Heart left ventricle (tissue), 16 donors: ENCODE measurements at regions not wholly inside any gene's neighbourhood (a gene's known extent, or its start where the extent isn't known, plus 50 kb on each side); places are given as distances from the start of the nearest gene placed in this dataset.

Experiments used
- ATAC-seq, 4 donors: fragments of 200-7000 bp; cut with Tn5 transposase; one replicate each; pipeline ENCODE4 v1.9.1; 2020 to 2022; ENCODE audit warnings: moderate library complexity in 4 of 4, mild to moderate bottlenecking in 3 of 4, moderate number of reproducible peaks in 1 of 4
- DNase-seq, 5 donors: peaks; one replicate each; pipeline ENCODE4 v3.0.0-alpha.2; 2020
- H3K27ac ChIP-seq, 12 donors: fragments of 200-600 bp; sonication (generic) in 4 of 12; one replicate each; pipeline versions ENCODE4 v1.5.0 to v1.8.0; 2016 to 2022; ENCODE audit warnings: mild to moderate bottlenecking in 2 of 12
- H3K27me3 ChIP-seq, 9 donors: fragments of 200-600 bp; sonication (generic) in 2 of 9; one replicate each; pipeline versions ENCODE4 v1.5.1 to v1.8.0; 2016 to 2022; ENCODE audit warnings: mild to moderate bottlenecking in 3 of 9
- H3K36me3 ChIP-seq, 9 donors: fragments of 200-600 bp; sonication (generic) in 2 of 9; one replicate each; pipeline versions ENCODE4 v1.5.0 to v1.8.0; 2018 to 2022; ENCODE audit warnings: mild to moderate bottlenecking in 2 of 9
- H3K4me1 ChIP-seq, 12 donors: fragments of 200-600 bp; sonication (generic) in 4 of 12; one replicate each; pipeline versions ENCODE4 v1.5.0 to v1.8.0; 2016 to 2022; ENCODE audit warnings: mild to moderate bottlenecking in 3 of 12
- H3K4me3 ChIP-seq, 12 donors: fragments of 200-600 bp; sonication (generic) in 4 of 12; one replicate each; pipeline versions ENCODE4 v1.5.0 to v1.8.0; 2017 to 2022; ENCODE audit warnings: mild to moderate bottlenecking in 9 of 12, moderate library complexity in 4 of 12
- H3K9me3 ChIP-seq, 12 donors: fragments of 200-600 bp; sonication (generic) in 4 of 12; one replicate each; pipeline versions ENCODE4 v1.5.0 to v1.8.0; 2016 to 2022; ENCODE audit warnings: mild to moderate bottlenecking in 1 of 12
- POLR2A ChIP-seq, 2 donors: fragments of 450-650 bp; IDR thresholded peaks; one replicate each; pipeline ENCODE4 v1.6.1; 2017; ENCODE audit warnings: antibody characterized with exemption in 2 of 2, mild to moderate bottlenecking in 2 of 2, moderate library complexity in 2 of 2
- WGBS, 4 donors: extraction: QIAGEN DNeasy Blood & Tissue Kit in 2 of 4; methylation state at CpG; one replicate each; pipeline versions ENCODE4 v1.1.5 to v1.1.7; 2013 to 2018; 5-methylcytosine and 5-hydroxymethylcytosine counted together
- intact Hi-C, 10 donors: fragments of 100-400 bp; cut with DNase I; formaldehyde crosslinking; loops; one replicate each; pipeline versions ENCODE4 v1.11.1 to v1.14.2; 2022
- TF ChIP-seq, protein P1 (sequence below), 12 donors: fragments of 200-600 bp; sonication (generic) in 4 of 12; IDR thresholded peaks; one replicate each; pipeline versions ENCODE4 v1.5.0 to v1.8.0; 2018 to 2022; ENCODE audit warnings: antibody characterized with exemption in 12 of 12, mild to moderate bottlenecking in 5 of 12
- donor health status: ischemic (EF 13 %, LVEDD 7.1; RV severe dilation, severe dysfunction).
- donor health status: healthy with polysubstance abuse.
- donor health status: DM: no; HTN: yes; CAD: no.
- donor health status: DM: no; HTN: no; CAD: no.
- donor health status: ischemic (EF 25% LVEDD 6.9; RV normal size, moderate dysfunction).
- donor health status: ischemic (EF 25% LVEDD 5.7; RV mildly dilated, moderate dysfunction).
- donor health status: healthy.
- donor health status: DM: yes; HTN: yes; CAD: no.
- donor health status: ischemic (EF 35%, LVEDD 5.7; RV mildly dilated, moderate dysfunction).
- donor health status: nonischemic (EF 11% LVEDD 7.7; RV severe dilation, severe dysfunction).
- donor health status: DM: yes; HTN: yes; CAD: no.
- donor health status: PGD.
- donor health status: ischemic (EF 29% LVEDD 5.4; RV normal size, mild dysfunction).
- donor health status: nonischemic (EF 23%, LVEDD 6.1; RV moderate dilation, normal function).

DNA sequence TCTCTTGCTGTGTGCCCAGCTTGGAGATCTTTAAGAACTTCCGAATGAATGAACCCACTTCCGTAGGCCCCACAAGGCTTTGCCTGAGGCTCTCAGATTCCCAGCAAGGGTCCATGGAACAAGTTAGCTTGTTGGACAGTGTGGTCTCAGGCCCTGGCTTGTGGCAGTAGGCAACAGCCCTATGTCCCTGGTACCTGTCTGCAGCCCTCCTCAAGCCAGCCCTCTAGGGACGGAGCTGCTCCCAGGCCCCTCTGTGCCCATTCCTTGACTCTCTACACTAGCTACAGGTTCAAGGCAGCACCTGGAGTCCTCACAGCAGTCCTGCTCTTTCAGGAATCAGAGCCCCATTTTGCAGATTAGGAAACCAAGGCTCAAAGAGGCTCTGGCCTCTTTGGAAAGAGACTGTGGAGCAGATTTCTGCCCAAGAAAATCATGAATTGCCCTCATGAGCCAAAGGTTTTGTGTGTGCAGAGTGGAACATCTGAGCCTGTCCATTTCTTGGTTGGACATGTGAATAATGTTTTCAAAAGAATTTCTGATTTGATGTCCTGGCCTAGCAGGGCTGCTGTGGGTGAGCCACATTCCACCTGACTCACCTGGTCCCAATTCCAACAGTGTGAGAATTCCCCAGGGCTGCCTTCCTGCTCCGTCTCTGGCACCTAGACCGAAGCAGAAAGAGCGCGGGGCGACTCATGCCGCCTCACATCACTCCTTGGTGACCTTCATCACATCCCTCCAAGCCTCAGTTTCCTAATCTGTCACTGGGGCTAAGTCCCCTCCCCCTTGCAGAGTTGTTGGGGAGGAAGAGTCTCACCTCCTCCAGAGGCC, 131.7 kb downstream of the BARX1 start:
- Histone ChIP-seq H3K4me3 (no peak overlapping the region), H3K9me3 (peaks cover 0 to 14% (median 0%) of the 10 kb centered on the region in 12 donors), H3K27ac (no peak overlapping the region), H3K4me1 (peaks cover 0 to 8% (median 4%) of the 10 kb centered on the region in 12 donors), H3K27me3 (peaks cover 0 to 55% (median 23%) of the 10 kb centered on the region in 9 donors), H3K36me3 (no peaks in the 10 kb centered on the region)
- DNase-seq (peak in 1 of 5 donors; percentile 21), ATAC-seq (no peak)
- no peak for TF ChIP-seq POLR2A (IDR thresholded peaks at IDR 0.05)
- TF ChIP-seq, protein P1, sequence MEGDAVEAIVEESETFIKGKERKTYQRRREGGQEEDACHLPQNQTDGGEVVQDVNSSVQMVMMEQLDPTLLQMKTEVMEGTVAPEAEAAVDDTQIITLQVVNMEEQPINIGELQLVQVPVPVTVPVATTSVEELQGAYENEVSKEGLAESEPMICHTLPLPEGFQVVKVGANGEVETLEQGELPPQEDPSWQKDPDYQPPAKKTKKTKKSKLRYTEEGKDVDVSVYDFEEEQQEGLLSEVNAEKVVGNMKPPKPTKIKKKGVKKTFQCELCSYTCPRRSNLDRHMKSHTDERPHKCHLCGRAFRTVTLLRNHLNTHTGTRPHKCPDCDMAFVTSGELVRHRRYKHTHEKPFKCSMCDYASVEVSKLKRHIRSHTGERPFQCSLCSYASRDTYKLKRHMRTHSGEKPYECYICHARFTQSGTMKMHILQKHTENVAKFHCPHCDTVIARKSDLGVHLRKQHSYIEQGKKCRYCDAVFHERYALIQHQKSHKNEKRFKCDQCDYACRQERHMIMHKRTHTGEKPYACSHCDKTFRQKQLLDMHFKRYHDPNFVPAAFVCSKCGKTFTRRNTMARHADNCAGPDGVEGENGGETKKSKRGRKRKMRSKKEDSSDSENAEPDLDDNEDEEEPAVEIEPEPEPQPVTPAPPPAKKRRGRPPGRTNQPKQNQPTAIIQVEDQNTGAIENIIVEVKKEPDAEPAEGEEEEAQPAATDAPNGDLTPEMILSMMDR (IDR thresholded peaks at IDR 0.05) = no peak
- 86 to 94% (median 89%) methylated on average over 9 of the region's 9 CpGs for WGBS, 4 donors
- intact Hi-C loops = loop anchor here in 3 of 10 donors (5.0 to 10.0 kb wide), 2 partner anchors 124 to 141 kb away; no protein-coding TSS in a partner anchor

- intact Hi-C loops = loop anchor here in 3 of 10 donors (5.0 to 10.0 kb wide), 2 partner anchors 125 to 143 kb away; no protein-coding TSS in a partner anchor
- Histone ChIP-seq H3K4me1 (peaks cover 0 to under 1% (median 0%) of the 10 kb centered on the region in 12 donors), H3K27me3 (peaks cover 0 to 51% (median 24%) of the 10 kb centered on the region in 9 donors), H3K4me3 (no peak overlapping the region), H3K9me3 (peaks cover 0 to 14% (median 0%) of the 10 kb centered on the region in 12 donors), H3K27ac (no peak overlapping the region), H3K36me3 (no peaks in the 10 kb centered on the region)
- no peak for ATAC-seq
- DNase-seq = no peak
- TF ChIP-seq POLR2A (IDR thresholded peaks at IDR 0.05) = no peak
- TF ChIP-seq, protein P1 (IDR thresholded peaks at IDR 0.05) = no peak
- WGBS, 4 donors = 87 to 89% (median 87%) methylated on average over 6 of the region's 6 CpGs
These were observed 132.9 kb downstream of the BARX1 start for GRCh38 chr9:93822229-93822628.

DNA sequence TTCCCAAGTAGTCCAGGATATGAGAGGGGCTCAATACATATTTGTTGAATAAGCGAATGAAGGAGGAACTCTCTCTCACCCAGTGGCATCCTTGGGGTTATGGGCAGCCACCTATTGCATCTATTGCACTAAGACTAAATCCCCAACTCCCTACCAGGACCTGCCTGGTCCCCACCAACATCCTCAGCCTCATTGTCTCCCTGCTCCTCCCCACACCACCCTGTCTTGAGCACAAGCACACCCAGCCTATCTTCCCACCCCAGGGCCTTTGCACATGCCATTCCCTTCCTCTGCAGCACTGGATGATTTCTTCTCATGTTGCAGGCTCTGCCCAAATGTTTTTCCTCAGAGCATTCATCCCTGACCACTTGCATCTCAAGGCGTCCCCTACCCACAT, 133.8 kb downstream of the BARX1 start:
- Histone ChIP-seq H3K36me3 (no peaks in the 10 kb centered on the region), H3K4me1 (no peaks in the 10 kb centered on the region), H3K27ac (no peak overlapping the region), H3K9me3 (peaks cover 0 to 14% (median 0%) of the 10 kb centered on the region in 12 donors), H3K4me3 (no peak overlapping the region), H3K27me3 (peaks cover 0 to 45% (median 15%) of the 10 kb centered on the region in 9 donors)
- no peak for ATAC-seq
- WGBS, 4 donors = 75 to 83% (median 81%) methylated on average over 2 of the region's 2 CpGs
- intact Hi-C loops = loop anchor here in 3 of 10 donors (5.0 to 10.0 kb wide), 2 partner anchors 126 to 143 kb away; no protein-coding TSS in a partner anchor
- TF ChIP-seq, protein P1 (IDR thresholded peaks at IDR 0.05) = no peak
- no peak for TF ChIP-seq POLR2A (IDR thresholded peaks at IDR 0.05)
- no peak for DNase-seq

- Histone ChIP-seq H3K27me3 (peaks cover 0 to 41% (median 14%) of the 10 kb centered on the region in 9 donors), H3K4me3 (no peak overlapping the region), H3K27ac (no peak overlapping the region), H3K4me1 (no peaks in the 10 kb centered on the region), H3K36me3 (no peaks in the 10 kb centered on the region), H3K9me3 (peaks cover 0 to 14% (median 0%) of the 10 kb centered on the region in 12 donors)
- DNase-seq = no peak
- intact Hi-C loops = loop anchor here in 3 of 10 donors (5.0 to 10.0 kb wide), 2 partner anchors 127 to 144 kb away; no protein-coding TSS in a partner anchor
- 39 to 46% (median 43%) methylated on average over 6 of the region's 6 CpGs for WGBS, 4 donors
- TF ChIP-seq POLR2A (IDR thresholded peaks at IDR 0.05) = no peak
- TF ChIP-seq, protein P1 (IDR thresholded peaks at IDR 0.05) = no peak
- ATAC-seq = no peak
These were observed 134.4 kb downstream of the BARX1 start for GRCh38 chr9:93820667-93821306.
